RWPE1 (cell line): ENCODE measurements at regions not wholly inside any gene's neighbourhood (a gene's known extent, or its start where the extent isn't known, plus 50 kb on each side); places are given as distances from the start of the nearest gene placed in this dataset.
"Not testable (repeated sequence)": the region's sequence is repeated elsewhere in the genome, so short reads cannot be mapped to it uniquely, and the experiment has no call there.

Source experiments
- CTCF ChIA-PET: fragments of 350-600 bp; sonication (Branson Sonifier 250); formaldehyde crosslinking; extraction: SDS; loops from one replicate; lab custom pipeline; 2021; lab: Yijun Ruan, JAX
- POLR2A ChIA-PET: fragments of 400-600 bp; formaldehyde crosslinking; extraction: SDS; loops from one replicate; lab custom pipeline; 2020; ENCODE audit warnings: antibody characterized with exemption; ENCODE audit not compliant: low non-redundant PET; lab: Yijun Ruan, JAX
- DNase-seq: peaks from one replicate; pipeline ENCODE4 v3.0.0; 2012; ENCODE audit warnings: low spot score
- H3K27ac ChIP-seq: fragments of 450-650 bp; 2 replicates; pipeline ENCODE4 v1.5.1; 2017
- TF ChIP-seq, protein P1 (sequence below): fragments of 450-650 bp; conservative IDR thresholded peaks from 2 replicates; pipeline ENCODE4 v1.5.1; 2017; ENCODE audit warnings: low read depth, mild to moderate bottlenecking

DNA sequence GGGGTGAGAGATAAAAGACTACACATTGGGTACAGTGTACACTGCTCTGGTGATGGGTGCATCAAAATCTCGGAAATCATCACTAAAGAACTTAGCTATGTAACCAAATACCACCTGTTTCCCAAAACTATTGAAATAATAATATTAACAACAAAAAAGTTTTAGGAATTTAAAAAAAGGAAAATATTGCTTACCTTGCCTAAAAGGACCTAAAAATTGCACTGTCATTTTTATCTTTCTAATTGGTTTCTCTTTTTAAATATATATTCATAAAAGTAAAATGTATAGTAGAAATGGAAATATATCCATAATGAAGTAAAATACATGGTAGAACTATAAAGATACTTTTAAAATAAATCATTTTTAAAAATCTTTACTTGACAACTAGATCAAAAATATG is 719.3 kb upstream of the RGS18 start:
- TF ChIP-seq, protein P1, sequence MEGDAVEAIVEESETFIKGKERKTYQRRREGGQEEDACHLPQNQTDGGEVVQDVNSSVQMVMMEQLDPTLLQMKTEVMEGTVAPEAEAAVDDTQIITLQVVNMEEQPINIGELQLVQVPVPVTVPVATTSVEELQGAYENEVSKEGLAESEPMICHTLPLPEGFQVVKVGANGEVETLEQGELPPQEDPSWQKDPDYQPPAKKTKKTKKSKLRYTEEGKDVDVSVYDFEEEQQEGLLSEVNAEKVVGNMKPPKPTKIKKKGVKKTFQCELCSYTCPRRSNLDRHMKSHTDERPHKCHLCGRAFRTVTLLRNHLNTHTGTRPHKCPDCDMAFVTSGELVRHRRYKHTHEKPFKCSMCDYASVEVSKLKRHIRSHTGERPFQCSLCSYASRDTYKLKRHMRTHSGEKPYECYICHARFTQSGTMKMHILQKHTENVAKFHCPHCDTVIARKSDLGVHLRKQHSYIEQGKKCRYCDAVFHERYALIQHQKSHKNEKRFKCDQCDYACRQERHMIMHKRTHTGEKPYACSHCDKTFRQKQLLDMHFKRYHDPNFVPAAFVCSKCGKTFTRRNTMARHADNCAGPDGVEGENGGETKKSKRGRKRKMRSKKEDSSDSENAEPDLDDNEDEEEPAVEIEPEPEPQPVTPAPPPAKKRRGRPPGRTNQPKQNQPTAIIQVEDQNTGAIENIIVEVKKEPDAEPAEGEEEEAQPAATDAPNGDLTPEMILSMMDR: no peak
- POLR2A ChIA-PET: no interaction called here
- CTCF ChIA-PET: interaction anchor here (0.6 kb wide), 1 partner anchor 402 kb away, joined by 3 read pairs; no protein-coding TSS in a partner anchor
- DNase-seq: no peak
- H3K27ac ChIP-seq: no peak overlapping the region

DNA sequence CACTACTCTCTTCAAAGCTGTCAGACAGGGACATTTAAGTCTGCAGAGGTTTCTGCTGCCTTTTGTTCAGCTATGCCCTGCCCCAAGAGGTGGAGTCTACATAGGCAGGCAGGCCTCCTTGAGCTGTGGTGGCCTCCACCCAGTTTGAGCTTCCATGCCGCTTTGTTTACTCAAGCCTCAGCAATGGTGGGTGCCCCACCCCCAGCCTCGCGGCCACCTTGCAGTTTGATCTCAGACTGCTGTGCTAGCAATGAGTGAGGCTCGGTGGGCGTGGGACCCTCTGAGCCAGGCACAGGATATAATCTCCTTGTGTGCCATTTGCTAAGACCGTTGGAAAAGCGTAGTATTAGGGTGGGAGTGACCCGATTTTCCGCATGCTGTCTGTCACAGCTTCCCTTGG is 710.0 kb upstream of the RGS18 start:
- POLR2A ChIA-PET, DNase-seq, H3K27ac ChIP-seq, CTCF ChIA-PET: not testable (repeated sequence)

DNA sequence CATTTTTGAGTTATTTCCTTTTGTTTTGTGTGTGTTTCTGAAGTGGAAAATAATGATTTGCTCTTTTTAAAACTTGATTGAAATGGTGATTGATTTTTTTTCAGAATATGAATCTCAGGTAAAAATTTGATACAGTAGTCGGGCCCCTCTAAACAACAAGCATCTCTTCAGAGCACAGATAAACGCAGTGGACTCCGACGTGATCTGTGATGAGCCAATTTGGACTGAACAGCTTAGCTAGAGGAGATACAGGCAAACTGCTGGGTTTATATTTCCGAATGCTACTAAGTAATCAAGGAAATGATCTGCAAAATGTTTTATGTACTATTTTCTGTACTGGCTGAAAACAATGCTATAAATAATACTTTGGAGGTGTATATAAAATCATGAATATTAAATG is 705.7 kb upstream of the RGS18 start:
- POLR2A ChIA-PET: no interaction called here
- TF ChIP-seq, protein P1: no peak
- H3K27ac ChIP-seq: no peak overlapping the region
- no peak for DNase-seq
- CTCF ChIA-PET: no interaction called here

DNA sequence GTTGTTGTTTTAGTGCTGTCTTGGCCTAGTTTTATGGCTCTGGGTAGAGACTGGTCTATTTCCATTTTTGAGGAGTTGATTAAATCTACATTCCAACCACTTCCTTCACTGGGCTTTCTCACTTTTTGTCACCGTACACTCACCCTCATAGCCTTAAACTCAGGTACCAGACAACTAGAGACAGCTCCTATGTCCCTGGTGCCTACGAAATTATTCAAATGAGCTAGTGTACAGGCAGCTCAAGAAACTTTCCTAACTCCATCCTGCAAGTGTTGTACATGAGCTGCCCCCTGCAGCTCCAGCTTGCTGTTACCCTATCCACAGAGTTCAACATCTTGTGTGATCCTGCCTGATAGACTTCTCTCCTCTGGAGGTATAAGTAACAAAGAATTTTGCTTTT is 704.8 kb upstream of the RGS18 start:
- TF ChIP-seq, protein P1: no peak
- CTCF ChIA-PET: no interaction called here
- H3K27ac ChIP-seq: no peak overlapping the region
- POLR2A ChIA-PET: no interaction called here
- no peak for DNase-seq

DNA sequence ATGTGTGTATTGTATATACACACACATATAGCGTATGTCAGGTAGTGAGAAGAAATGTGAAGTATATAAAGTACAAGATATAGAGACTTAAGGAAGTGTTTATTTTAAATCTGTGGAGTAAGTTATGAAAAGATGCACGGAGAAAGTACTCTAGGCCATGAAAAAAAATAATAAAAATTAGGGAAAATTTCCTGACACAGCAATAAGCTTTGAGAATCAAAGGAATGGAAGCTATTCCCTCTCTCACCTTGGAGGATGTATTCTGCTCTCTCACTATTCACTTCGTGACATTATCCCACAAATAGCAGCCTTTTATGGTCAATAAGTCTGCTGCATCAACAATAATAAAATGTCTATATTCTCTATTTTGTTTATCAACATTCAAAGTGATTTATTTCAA is 700.4 kb upstream of the RGS18 start:
- POLR2A ChIA-PET: no interaction called here
- TF ChIP-seq, protein P1: no peak
- no peak for DNase-seq
- CTCF ChIA-PET: no interaction called here
- H3K27ac ChIP-seq: no peak overlapping the region

DNA sequence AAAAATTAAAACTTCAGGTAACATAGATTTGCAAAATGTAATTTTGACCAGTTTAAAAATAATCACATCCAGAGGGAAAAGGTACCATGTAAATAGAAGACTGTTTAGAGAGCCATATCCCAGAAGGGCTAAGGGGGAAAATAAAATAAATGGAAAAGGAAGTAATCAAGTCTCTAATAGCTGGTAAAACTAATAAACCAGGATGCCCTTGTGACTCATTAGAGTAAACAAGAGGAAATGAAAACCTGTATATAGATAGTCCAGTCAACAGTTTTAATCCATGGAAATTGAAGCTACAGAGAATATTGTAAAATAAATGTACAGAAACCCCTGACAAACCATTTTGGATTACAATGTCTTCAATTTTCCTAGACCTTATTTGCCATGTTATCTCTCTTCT is 698.0 kb upstream of the RGS18 start:
- TF ChIP-seq, protein P1: no peak
- CTCF ChIA-PET: interaction anchor here (0.6 to 0.7 kb wide), 2 partner anchors 522 to 631 kb away, joined by 3 read pairs; no protein-coding TSS in a partner anchor
- POLR2A ChIA-PET: no interaction called here
- no peak for DNase-seq
- H3K27ac ChIP-seq: no peak overlapping the region

DNA sequence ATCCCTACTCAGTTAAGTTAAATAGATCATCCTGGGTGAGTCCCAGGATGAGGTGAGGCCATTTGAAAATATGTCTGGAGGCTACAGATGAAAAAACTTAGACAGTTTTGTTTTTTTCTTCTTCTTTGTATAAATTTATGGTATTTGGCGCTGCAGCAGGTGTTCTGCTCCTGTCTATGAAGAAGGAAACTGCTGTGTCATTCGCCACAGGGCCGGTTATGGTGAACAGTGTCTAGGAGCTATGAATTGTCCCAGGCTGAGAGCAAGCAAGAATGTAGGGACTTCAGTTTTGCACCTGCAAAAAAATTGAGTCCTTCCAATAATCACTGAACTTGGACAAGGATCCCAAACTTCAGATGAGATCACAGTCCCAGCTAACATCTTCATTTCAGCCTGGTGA is 674.3 kb upstream of the RGS18 start:
- TF ChIP-seq, protein P1: no peak
- H3K27ac ChIP-seq: no peak overlapping the region
- POLR2A ChIA-PET: no interaction called here
- CTCF ChIA-PET: no interaction called here
- DNase-seq: no peak
